ENCODE measurements at regions not wholly inside any gene's neighbourhood (a gene's known extent, or its start where the extent isn't known, plus 50 kb on each side); places are given as distances from the start of the nearest gene placed in this dataset.

DNA sequence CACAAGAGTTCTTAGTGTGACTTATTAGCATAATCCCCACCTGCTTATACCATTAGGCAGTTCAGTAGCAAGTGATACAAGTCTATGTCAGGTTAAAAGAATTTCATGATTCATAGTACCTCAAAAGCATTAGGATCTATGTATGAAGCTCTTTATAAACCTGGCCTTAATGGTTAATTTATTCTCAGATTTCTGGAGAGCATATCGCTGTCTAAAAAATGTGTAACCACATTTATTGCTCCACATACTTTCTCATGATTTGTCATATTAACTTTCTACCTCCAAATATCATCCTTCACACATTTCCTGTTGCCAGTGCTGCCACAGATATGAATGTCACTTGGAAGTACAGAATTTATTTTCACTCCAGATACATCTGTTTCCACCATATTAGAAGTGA, 332.8 kb upstream of the MAP2 start:
- TF ChIP-seq POLR2AphosphoS5 (IDR thresholded peaks at IDR 0.05; ENCODE audit: borderline replicate concordance, low read depth, low read length), result no peak
- TF ChIP-seq EZH2 (IDR thresholded peaks at IDR 0.05), result no peak
- no peak for TF ChIP-seq FOXP2 (optimal IDR thresholded peaks at IDR 0.05; ENCODE audit: control extremely low read depth, extremely low read length, insufficient read depth)
